GM18526 (cell line): ENCODE measurements at regions not wholly inside any gene's neighbourhood (a gene's known extent, or its start where the extent isn't known, plus 50 kb on each side); places are given as distances from the start of the nearest gene placed in this dataset.

Experiments used
- POLR2A ChIP-seq: IDR thresholded peaks from 3 replicates; pipeline ENCODE4 v1.6.1; 2011; ENCODE audit not compliant: insufficient read length; ENCODE audit errors: extremely low read depth

DNA sequence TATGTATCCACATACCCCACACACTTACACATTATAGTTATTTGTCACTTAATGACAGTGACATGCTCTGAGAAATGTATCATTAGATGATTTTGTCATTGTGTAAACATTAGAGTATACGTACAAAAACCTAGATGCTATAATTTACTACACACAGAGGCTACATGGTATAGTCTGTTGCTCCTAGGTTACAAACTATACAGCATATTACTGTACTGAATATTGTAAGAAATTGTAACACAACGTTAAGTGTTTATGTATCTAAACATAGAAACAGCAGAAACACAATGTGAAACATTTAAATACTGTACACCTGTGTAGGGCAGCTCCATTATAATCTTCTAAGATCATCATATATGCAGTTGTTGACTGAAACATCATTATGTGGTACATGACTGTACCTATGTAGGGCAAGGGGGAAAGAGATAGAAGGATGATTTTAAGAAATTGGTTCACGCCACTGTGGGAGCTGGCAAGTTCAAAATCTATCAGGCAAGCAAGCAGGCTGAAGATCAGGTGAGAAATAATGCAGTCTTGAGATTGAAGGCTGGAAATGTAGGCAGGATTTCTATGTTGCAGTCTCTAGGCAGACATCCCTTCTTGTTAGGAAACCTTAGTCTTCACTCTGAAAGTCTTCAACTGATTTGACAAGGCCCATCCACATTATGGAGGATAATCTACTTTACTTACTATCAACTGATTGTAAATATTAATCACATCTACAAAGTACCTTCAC, 78.0 kb upstream of the CPEB2 start:
- TF ChIP-seq POLR2A, result no peak

DNA sequence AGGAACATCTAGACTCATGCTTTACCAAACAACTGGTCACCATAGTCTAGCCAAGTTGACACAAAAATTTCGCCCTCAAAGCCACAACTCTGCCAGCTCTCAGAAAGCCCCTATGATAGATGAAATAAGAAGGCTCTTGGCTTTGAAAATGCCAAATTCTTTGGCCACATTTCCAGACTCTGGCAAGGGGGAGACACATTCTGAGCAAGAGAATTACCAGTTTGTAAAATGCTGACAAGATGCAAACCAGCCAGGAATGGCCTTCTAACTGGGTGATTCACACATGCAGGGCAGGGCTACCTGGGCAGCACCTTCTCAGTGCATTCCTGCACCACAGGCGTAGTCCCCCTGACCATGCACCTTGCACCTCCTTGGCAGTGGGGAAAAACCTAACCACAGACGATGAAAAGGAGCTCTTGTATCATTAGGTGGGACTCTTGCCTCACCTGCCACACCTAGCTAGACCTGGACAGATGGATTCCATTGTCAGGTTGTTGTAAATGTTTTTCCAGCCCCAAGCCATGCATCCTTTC, 77.4 kb upstream of the CPEB2 start:
- no peak for TF ChIP-seq POLR2A

GRCh38 chr4:14925471-14925870, 76.8 kb upstream of the CPEB2 start:
- TF ChIP-seq POLR2A, result no peak

- TF ChIP-seq POLR2A, result no peak
These were observed 75.9 kb upstream of the CPEB2 start for GRCh38 chr4:14926368-14926767.

DNA sequence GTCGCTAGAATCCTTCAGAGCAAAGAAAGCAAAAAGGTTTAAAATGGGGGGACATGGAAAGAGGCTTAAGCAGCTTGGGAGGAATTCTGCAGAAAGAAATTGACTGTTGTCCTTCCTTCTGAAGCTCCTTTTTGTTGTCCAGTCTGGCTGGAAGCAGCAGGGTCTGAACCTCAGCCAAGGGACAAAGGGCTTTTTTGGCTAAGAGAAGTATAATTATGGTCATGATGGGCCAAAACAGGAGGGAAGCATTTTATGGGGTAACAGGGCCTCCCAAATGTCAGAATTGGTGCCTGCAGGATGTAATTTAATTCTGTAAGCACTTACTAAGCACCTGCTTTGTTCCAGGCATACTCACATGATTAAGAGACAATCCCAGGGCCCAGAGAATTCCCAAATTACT, 74.2 kb upstream of the CPEB2 start:
- no peak for TF ChIP-seq POLR2A

DNA sequence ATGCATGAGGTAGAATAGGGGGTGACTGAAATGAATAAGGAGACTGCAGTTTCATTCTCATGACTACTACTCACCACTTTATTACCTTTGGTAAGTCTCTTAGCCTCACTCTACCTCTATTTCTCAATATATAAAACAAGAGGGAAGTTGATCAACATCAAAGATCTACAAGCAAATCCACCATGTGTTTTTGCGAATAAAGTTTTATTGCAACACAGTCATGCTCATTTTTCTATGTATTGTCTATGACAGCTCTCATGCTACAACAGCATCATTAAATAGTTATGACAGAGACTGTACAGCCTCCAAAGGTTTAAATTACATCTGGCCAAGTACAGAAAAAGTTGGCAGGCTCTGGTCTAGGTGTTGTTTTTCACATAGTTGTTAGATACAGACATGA, 72.6 kb upstream of the CPEB2 start:
- no peak for TF ChIP-seq POLR2A

GRCh38 chr4:14934704-14935390, 67.4 kb upstream of the CPEB2 start:
- TF ChIP-seq POLR2A, result no peak

DNA sequence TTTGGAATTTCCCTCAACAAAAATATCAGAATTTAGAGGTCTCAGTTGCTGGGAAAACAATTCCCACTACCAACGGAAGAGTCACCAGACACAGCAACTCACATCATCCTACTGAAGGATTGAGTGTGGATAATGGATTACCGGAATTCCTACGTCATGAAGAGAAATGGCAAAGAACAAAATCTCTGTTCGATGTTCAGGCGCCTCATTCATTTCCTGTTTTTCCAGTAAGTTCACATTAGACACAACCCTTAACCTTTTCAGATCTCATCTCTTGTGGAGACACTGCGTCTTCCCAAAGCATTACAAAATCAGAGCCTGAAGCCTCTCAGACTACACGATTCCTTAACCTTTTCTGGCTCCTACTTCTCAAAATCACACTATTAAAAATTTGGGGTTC, 58.5 kb upstream of the CPEB2 start:
- no peak for TF ChIP-seq POLR2A

GRCh38 chr4:14952352-14952751, 49.9 kb upstream of the CPEB2 start:
- TF ChIP-seq POLR2A, result no peak
